Left lobe of liver (tissue), 2 donors: ENCODE measurements at regions not wholly inside any gene's neighbourhood (a gene's known extent, or its start where the extent isn't known, plus 50 kb on each side); places are given as distances from the start of the nearest gene placed in this dataset.
"Not testable (repeated sequence)": the region's sequence is repeated elsewhere in the genome, so short reads cannot be mapped to it uniquely, and the experiment has no call there.

Experiments used
- ATAC-seq: fragments of 200-7000 bp; cut with Tn5 transposase; one replicate; pipeline ENCODE4 v1.9.1; 2020; ENCODE audit warnings: mild to moderate bottlenecking, moderate library complexity
- DNase-seq: peaks from one replicate; pipeline ENCODE4 v3.0.0-alpha.2; 2020; ENCODE audit warnings: low spot score
- donor health status: DM: no; HTN: no; CAD: no; lungs with moderate emphysema.
- donor health status: DM: no; HTN: yes; CAD: no.

- DNase-seq = no peak
- ATAC-seq = no peak
Observed at GRCh38 chr2:208674919-208675318, 268.3 kb downstream of the PTH2R start.

GRCh38 chr2:208685929-208686328, 279.3 kb downstream of the PTH2R start:
- ATAC-seq, DNase-seq: not testable (repeated sequence)

GRCh38 chr2:208686665-208687064, 280.1 kb downstream of the PTH2R start:
- ATAC-seq (no peak), DNase-seq (no peak)

- ATAC-seq, DNase-seq: not testable (repeated sequence)
Observed at GRCh38 chr2:208687720-208688119, 281.1 kb downstream of the PTH2R start.

GRCh38 chr2:208698114-208698513, 291.5 kb downstream of the PTH2R start:
- no peak for DNase-seq
- ATAC-seq = no peak

- DNase-seq (no peak), ATAC-seq (no peak)
Observed at GRCh38 chr2:208708486-208708885, 301.9 kb downstream of the PTH2R start.

- DNase-seq = no peak
- no peak for ATAC-seq
Observed at GRCh38 chr2:208711598-208711997, 305.0 kb downstream of the PTH2R start.

GRCh38 chr2:208713066-208713745, 306.6 kb downstream of the PTH2R start:
- ATAC-seq (no peak), DNase-seq (no peak)

GRCh38 chr2:208718828-208719227, 312.2 kb downstream of the PTH2R start:
- no peak for ATAC-seq
- DNase-seq = no peak

GRCh38 chr2:208722731-208723130, 316.1 kb downstream of the PTH2R start:
- ATAC-seq = no peak
- no peak for DNase-seq

- DNase-seq = no peak
- no peak for ATAC-seq
Observed at GRCh38 chr2:208725280-208725679, 318.7 kb downstream of the PTH2R start.

GRCh38 chr2:208726242-208726641, 319.6 kb downstream of the PTH2R start:
- no peak for DNase-seq
- no peak for ATAC-seq

- ATAC-seq, DNase-seq: not testable (repeated sequence)
Observed at GRCh38 chr2:208751663-208752415, 345.2 kb downstream of the PTH2R start.

GRCh38 chr2:208757364-208757763, 350.8 kb downstream of the PTH2R start:
- no peak for ATAC-seq
- no peak for DNase-seq

GRCh38 chr2:208773074-208773473, 366.5 kb downstream of the PTH2R start:
- not testable (repeated sequence) for DNase-seq

GRCh38 chr2:208781166-208781565, 374.6 kb downstream of the PTH2R start:
- no peak for DNase-seq
- no peak for ATAC-seq

More at GRCh38 chr2:208773074-208773473, 366.5 kb downstream of the PTH2R start:
- ATAC-seq = not testable (repeated sequence)

GRCh38 chr2:208782097-208782496, 375.5 kb downstream of the PTH2R start:
- DNase-seq = no peak
- ATAC-seq = no peak

GRCh38 chr2:208783184-208783583, 376.6 kb downstream of the PTH2R start:
- DNase-seq (no peak), ATAC-seq (no peak)

GRCh38 chr2:208784774-208785173, 378.2 kb downstream of the PTH2R start:
- not testable (repeated sequence) for ATAC-seq, DNase-seq

- DNase-seq = no peak
- ATAC-seq = no peak
Observed at GRCh38 chr2:208791257-208791656, 384.7 kb downstream of the PTH2R start.

- DNase-seq = no peak
- no peak for ATAC-seq
Observed at GRCh38 chr2:208792766-208793165, 386.2 kb downstream of the PTH2R start.

- DNase-seq (no peak), ATAC-seq (no peak)
Observed at GRCh38 chr2:208793434-208793833, 386.8 kb downstream of the PTH2R start.
